Activated CD4-positive, alpha-beta T cell treated with anti-CD3 and anti-CD28 coated beads, Interleukin-2, amount 50 U/mL, for 1 hour (primary cell): ENCODE measurements at regions not wholly inside any gene's neighbourhood (a gene's known extent, or its start where the extent isn't known, plus 50 kb on each side); places are given as distances from the start of the nearest gene placed in this dataset.

Source experiments
- DNase-seq: peaks from one replicate; pipeline ENCODE4 v3.0.0-alpha.2; 2020

GRCh38 chr14:38761033-38761432, 342.0 kb downstream of the SEC23A start:
- DNase-seq = no peak

GRCh38 chr14:38758661-38759060, 344.4 kb downstream of the SEC23A start:
- DNase-seq = no peak

- no peak for DNase-seq
Measured at GRCh38 chr14:38755036-38755435, 348.0 kb downstream of the SEC23A start.

GRCh38 chr14:38752750-38753149, 350.3 kb downstream of the SEC23A start:
- DNase-seq = no peak

- DNase-seq = no peak
Measured at GRCh38 chr14:38752341-38752740, 350.7 kb downstream of the SEC23A start.

- DNase-seq = no peak
Measured at GRCh38 chr14:38751459-38751858, 351.6 kb downstream of the SEC23A start.

- DNase-seq = no peak
Measured at GRCh38 chr14:38749936-38750335, 353.1 kb downstream of the SEC23A start.

GRCh38 chr14:38745861-38746260, 357.2 kb downstream of the SEC23A start:
- DNase-seq = no peak

GRCh38 chr14:38743966-38744584, 359.0 kb downstream of the SEC23A start:
- no peak for DNase-seq

GRCh38 chr14:38737686-38738407, 365.2 kb downstream of the SEC23A start:
- no peak for DNase-seq

- DNase-seq = no peak
Measured at GRCh38 chr14:38735005-38735404, 368.0 kb downstream of the SEC23A start.

- no peak for DNase-seq
Measured at GRCh38 chr14:38731962-38732361, 371.1 kb downstream of the SEC23A start.

GRCh38 chr14:38730420-38730819, 372.6 kb downstream of the SEC23A start:
- DNase-seq = no peak

GRCh38 chr14:38727731-38728130, 375.3 kb downstream of the SEC23A start:
- no peak for DNase-seq

- no peak for DNase-seq
Measured at GRCh38 chr14:38724621-38725020, 378.4 kb downstream of the SEC23A start.

GRCh38 chr14:38723959-38724358, 379.1 kb downstream of the SEC23A start:
- DNase-seq = no peak

- DNase-seq = no peak
Measured at GRCh38 chr14:38723277-38723676, 379.8 kb downstream of the SEC23A start.

- DNase-seq = no peak
Measured at GRCh38 chr14:38721822-38722431, 381.1 kb downstream of the SEC23A start.

GRCh38 chr14:38718519-38718918, 384.5 kb downstream of the SEC23A start:
- no peak for DNase-seq

- no peak for DNase-seq
Measured at GRCh38 chr14:38716926-38717325, 386.1 kb downstream of the SEC23A start.

GRCh38 chr14:38710881-38711280, 392.2 kb downstream of the SEC23A start:
- no peak for DNase-seq

GRCh38 chr14:38710196-38710595, 392.8 kb downstream of the SEC23A start:
- DNase-seq = no peak

- DNase-seq = no peak
Measured at GRCh38 chr14:38705220-38705619, 397.8 kb downstream of the SEC23A start.

- no peak for DNase-seq
Measured at GRCh38 chr14:38704220-38704619, 398.8 kb downstream of the SEC23A start.
